Activated T-cell treated with anti-CD3 and anti-CD28 coated beads, Interleukin-2, amount 50 U/mL, for 4 hours (primary cell): ENCODE measurements at regions not wholly inside any gene's neighbourhood (a gene's known extent, or its start where the extent isn't known, plus 50 kb on each side); places are given as distances from the start of the nearest gene placed in this dataset.
"Not testable (repeated sequence)": the region's sequence is repeated elsewhere in the genome, so short reads cannot be mapped to it uniquely, and the experiment has no call there.

Source experiments
- ATAC-seq, 2 donors: fragments of 200-7000 bp; cut with Tn5 transposase; one replicate each; pipeline ENCODE4 v1.10.0; 2021
- DNase-seq: peaks from one replicate; pipeline ENCODE4 v3.0.0-alpha.2; 2020
- H3K27me3 Mint-ChIP-seq: one replicate; pipeline ENCODE4 v1.8.0; 2021; ENCODE audit warnings: low read depth, mixed read lengths
- H3K36me3 Mint-ChIP-seq: one replicate; pipeline ENCODE4 v1.8.0; 2022; ENCODE audit warnings: mixed read lengths; ENCODE audit not compliant: insufficient read depth
- H3K4me1 Mint-ChIP-seq: one replicate; pipeline ENCODE4 v1.8.0; 2021; ENCODE audit warnings: low read depth, mixed read lengths
- H3K4me3 Mint-ChIP-seq: one replicate; pipeline ENCODE4 v1.8.0; 2021; ENCODE audit warnings: mild to moderate bottlenecking, moderate library complexity, mixed read lengths
- H3K9me3 Mint-ChIP-seq: one replicate; pipeline ENCODE4 v1.8.0; 2021; ENCODE audit warnings: mixed read lengths

DNA sequence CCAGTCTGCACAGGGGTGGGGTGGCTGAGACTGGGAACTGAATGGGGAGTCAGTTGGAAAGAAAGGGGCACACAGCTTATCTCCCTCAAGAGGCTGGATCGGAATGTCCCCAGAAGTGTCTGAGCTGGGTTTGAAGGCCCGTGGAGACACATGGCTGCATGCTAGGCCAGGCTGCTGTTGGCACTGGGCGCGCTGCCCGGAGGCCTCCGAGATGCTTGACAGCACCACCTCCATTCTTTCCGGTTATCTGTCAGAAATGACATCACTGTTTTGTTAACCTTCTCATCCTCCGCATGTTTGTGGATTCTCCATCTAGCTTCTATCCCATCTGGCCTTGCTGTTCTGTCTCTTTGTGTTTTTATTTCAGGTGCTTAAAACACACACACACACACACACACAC, 85.5 kb downstream of the APIP start:
- Mint-ChIP-seq H3K4me3 (no peak overlapping the region), H3K4me1 (no peaks in the 10 kb centered on the region), H3K27me3 (no peaks in the 10 kb centered on the region), H3K36me3 (no peaks in the 10 kb centered on the region), H3K9me3 (no peaks in the 10 kb centered on the region)
- DNase-seq (no peak), ATAC-seq (no peak)

GRCh38 chr11:34830035-34830434, 86.1 kb downstream of the APIP start:
- Mint-ChIP-seq H3K9me3 (no peaks in the 10 kb centered on the region), H3K4me1 (no peaks in the 10 kb centered on the region), H3K4me3 (no peak overlapping the region), H3K36me3 (no peaks in the 10 kb centered on the region), H3K27me3 (no peaks in the 10 kb centered on the region)
- DNase-seq (no peak), ATAC-seq (no peak)

DNA sequence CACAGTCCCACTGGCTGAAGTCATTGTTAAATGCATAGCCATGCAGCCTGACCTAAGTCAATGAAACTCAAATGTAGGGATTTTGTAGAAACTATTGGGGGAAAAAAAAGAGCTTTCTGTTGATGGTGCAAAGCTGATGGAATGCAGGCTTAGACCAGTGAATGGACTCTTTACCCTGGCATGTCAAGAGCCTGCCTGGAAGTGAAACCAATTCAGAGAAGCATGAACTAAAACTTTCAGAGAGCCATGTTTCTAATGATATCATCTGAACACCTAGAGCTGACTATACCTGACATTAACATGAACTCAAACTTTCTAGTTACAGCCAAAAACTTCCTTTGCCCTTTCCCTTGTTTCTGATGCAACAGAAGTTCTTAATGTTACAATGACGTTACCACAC, 89.0 kb downstream of the APIP start:
- Mint-ChIP-seq H3K9me3 (no peaks in the 10 kb centered on the region), H3K4me1 (no peaks in the 10 kb centered on the region), H3K27me3 (peaks cover 3% of the 10 kb centered on the region), H3K36me3 (no peaks in the 10 kb centered on the region), H3K4me3 (no peak overlapping the region)
- DNase-seq (no peak), ATAC-seq (no peak)

DNA sequence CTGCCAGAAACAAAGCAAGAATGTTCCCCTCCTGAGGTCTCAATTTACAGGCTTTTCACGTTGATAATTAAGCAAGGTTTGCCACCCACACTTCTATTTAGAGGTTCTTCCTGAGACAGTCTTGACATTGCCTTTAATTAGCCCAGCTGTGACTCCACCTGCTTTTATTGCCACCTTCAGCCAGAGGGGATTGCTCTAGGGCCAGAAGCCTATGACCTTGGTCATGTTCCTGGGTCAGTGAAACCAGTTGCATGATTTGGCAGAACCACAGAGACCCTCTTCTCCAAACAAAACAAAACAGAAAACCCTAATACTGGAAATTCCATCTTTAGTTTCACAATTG, 89.8 kb downstream of the APIP start:
- Mint-ChIP-seq H3K36me3 (no peaks in the 10 kb centered on the region), H3K27me3 (peaks cover 3% of the 10 kb centered on the region), H3K4me1 (no peaks in the 10 kb centered on the region), H3K9me3 (no peaks in the 10 kb centered on the region), H3K4me3 (no peak overlapping the region)
- DNase-seq (no peak), ATAC-seq (no peak)

GRCh38 chr11:34825670-34826383, 90.4 kb downstream of the APIP start:
- Mint-ChIP-seq H3K9me3 (no peaks in the 10 kb centered on the region), H3K27me3 (peaks cover 3% of the 10 kb centered on the region)

DNA sequence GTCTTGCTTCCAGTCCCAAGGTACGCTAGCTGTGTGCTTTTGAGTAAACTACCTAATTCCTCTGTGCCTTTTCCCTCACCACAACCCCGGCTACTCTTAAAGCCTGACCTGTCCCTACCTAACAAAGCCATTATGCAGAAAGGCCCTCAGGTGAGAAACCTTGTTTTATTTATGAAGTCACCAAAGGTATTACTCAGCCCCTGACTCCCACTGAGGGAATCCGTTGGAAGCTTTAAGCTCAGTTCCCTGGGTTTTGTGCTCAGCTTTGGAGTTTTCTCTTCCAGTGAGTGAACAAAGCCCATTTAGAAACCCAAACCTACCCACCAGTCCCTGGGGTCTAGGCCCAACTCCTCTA, 90.9 kb downstream of the APIP start:
- H3K27me3 Mint-ChIP-seq, result peaks cover 3% of the 10 kb centered on the region
- ATAC-seq, result no peak
- DNase-seq, result no peak
- H3K4me3 Mint-ChIP-seq, result no peak overlapping the region
- H3K36me3 Mint-ChIP-seq, result no peaks in the 10 kb centered on the region
- peaks cover 2% of the 10 kb centered on the region for H3K4me1 Mint-ChIP-seq
- no peaks in the 10 kb centered on the region for H3K9me3 Mint-ChIP-seq

More at GRCh38 chr11:34825670-34826383, 90.4 kb downstream of the APIP start:
- DNase-seq, result no peak
- Mint-ChIP-seq H3K4me3 (no peak overlapping the region), H3K4me1 (no peaks in the 10 kb centered on the region), H3K36me3 (no peaks in the 10 kb centered on the region)
- no peak for ATAC-seq

DNA sequence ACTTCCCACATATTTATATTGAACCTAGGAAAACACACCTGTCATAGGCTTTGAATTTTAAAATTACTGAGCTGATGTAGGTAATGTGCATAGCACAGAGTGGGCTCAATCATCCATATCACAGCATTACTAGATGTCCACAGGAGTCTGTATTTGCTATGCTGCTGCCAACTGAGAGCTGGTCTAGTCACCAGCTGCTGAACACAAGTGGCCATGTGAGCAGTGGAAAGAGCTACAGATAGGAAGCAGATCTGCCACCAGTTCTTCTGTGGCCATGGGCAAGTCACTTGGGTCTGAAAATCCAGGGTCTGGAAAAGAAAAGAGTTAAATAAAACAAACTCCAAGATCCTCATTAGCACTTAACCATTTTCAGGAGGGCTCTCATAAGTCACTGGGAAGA, 91.8 kb downstream of the APIP start:
- Mint-ChIP-seq H3K36me3 (no peaks in the 10 kb centered on the region), H3K4me1 (peaks cover 9% of the 10 kb centered on the region), H3K9me3 (no peaks in the 10 kb centered on the region)

DNA sequence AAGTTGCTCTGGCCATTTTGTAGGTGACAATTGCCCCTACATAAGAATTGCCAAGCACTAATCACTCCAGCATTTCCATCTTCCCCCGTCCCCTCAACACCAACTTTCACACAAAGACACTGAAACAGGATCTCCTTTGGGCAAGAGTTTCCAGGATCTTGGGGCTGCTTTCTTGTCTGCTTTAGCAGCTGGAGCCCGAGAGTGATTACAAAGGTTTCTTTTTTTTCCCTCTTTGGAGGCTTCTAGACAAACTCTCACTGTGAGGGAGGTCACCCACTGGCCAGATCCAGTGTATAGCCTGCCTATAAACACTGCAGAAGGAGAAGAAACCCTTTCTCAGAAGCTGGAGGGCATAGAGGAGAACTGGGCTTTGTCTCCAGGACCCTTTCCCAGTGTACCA, 92.5 kb downstream of the APIP start:
- DNase-seq, result no peak

More for the DNA sequence above, 91.8 kb downstream of the APIP start:
- Mint-ChIP-seq H3K27me3 (peaks cover 3% of the 10 kb centered on the region), H3K4me3 (no peak overlapping the region)
- no peak for ATAC-seq
- no peak for DNase-seq

GRCh38 chr11:34823197-34823596, 93.0 kb downstream of the APIP start:
- no peak for DNase-seq
- no peak for ATAC-seq
- peaks cover 3% of the 10 kb centered on the region for H3K27me3 Mint-ChIP-seq
- peaks cover 9% of the 10 kb centered on the region for H3K4me1 Mint-ChIP-seq
- no peaks in the 10 kb centered on the region for H3K36me3 Mint-ChIP-seq
- H3K9me3 Mint-ChIP-seq, result no peaks in the 10 kb centered on the region
- H3K4me3 Mint-ChIP-seq, result no peak overlapping the region

More for the DNA sequence above, 92.5 kb downstream of the APIP start:
- H3K4me1 Mint-ChIP-seq, result peaks cover 9% of the 10 kb centered on the region
- no peaks in the 10 kb centered on the region for H3K36me3 Mint-ChIP-seq
- H3K27me3 Mint-ChIP-seq, result peaks cover 3% of the 10 kb centered on the region
- H3K9me3 Mint-ChIP-seq, result no peaks in the 10 kb centered on the region
- no peak overlapping the region for H3K4me3 Mint-ChIP-seq
- ATAC-seq, result no peak

- Mint-ChIP-seq H3K4me1 (peaks cover 9% of the 10 kb centered on the region), H3K36me3 (no peaks in the 10 kb centered on the region), H3K4me3 (no peak overlapping the region), H3K27me3 (peaks cover 3% of the 10 kb centered on the region), H3K9me3 (peaks cover 11% of the 10 kb centered on the region)
- no peak for DNase-seq
- ATAC-seq, result peak; percentile 21 to 40
These were observed 96.3 kb downstream of the APIP start for GRCh38 chr11:34819740-34820482.

DNA sequence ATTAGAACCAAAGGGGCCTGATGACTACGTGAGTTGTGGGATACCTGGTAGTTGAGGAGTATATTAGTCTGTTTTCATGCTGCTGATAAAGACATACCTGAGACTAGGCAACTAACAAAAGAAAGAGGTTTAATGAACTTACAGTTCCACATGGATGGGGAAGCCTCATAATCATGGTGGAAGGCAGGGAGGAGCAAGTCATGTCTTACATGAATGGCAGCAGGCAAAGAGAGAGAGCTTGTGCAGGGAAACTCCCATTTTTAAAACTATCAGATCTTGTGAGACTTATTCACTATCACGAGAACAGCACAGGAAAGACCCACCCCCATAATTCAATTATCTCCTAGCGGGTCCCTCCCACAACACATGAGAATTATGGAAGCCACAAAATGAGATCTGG, 98.4 kb downstream of the APIP start:
- not testable (repeated sequence) for H3K4me1 Mint-ChIP-seq, H3K4me3 Mint-ChIP-seq, H3K27me3 Mint-ChIP-seq, DNase-seq, H3K36me3 Mint-ChIP-seq, ATAC-seq
- peaks cover 17% of the 10 kb centered on the region for H3K9me3 Mint-ChIP-seq

DNA sequence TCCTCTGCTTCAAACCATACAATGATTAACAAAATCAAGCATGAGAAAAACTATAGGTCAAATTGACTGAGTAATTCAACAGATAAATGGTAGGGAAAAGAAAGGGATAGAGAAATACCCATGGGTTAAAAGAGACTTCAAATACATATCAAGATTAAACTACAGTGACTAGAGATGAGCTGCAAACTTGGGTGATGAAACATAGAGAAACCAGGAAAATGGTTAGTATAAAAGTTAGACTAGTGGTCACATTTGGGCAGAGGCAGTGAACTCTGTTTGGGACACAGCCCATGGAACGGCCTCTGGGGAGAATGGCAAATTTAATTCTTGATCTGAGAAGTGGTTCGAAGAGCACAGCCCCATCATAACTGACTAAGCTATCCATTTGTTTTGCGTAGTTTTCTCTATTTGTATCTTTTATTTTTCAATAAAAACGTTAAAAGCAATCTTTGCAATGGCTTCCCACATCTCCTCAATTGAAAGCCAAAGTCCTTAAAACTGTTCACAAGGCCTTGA, 99.4 kb downstream of the APIP start:
- Mint-ChIP-seq H3K9me3 (peaks cover 26% of the 10 kb centered on the region), H3K36me3 (peaks cover 2% of the 10 kb centered on the region), H3K4me1 (peaks cover 9% of the 10 kb centered on the region), H3K27me3 (peaks cover 2% of the 10 kb centered on the region), H3K4me3 (no peak overlapping the region)
- no peak for ATAC-seq
- no peak for DNase-seq

DNA sequence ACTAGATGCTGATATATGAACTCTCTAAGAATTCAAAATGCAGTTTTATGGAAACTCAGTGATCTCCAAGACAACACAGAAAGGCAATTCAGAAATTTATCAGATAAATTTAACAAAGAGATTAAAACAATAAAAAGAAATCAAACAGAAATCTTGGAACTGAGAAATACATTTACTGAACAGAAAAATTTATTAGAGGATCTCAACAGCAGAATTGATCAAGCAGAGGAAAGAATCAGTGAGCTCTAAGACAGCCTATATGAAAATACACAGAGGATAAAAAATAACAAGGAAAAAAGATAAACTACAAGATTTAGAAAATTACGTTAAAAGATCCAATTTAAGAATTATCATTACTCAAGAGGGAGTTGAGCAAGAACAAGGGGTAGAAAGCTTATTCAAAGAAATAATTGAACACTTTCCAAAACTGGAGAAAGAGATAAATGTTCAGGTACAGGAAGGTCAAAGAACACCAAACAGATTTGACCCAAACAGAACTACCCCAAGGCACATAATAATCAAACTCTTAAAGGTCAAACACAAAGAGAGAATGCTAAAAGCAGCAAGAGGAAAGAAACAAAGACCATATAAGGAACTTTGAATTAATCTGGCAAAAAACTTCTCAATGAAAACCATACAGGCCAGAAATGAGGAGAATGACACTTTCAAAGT, 103.1 kb downstream of the APIP start:
- H3K4me1 Mint-ChIP-seq, result no peaks in the 10 kb centered on the region
- peaks cover 2% of the 10 kb centered on the region for H3K36me3 Mint-ChIP-seq
- DNase-seq (no peak), ATAC-seq (no peak)
- H3K4me3 Mint-ChIP-seq, result no peak overlapping the region
- peaks cover 47% of the 10 kb centered on the region for H3K9me3 Mint-ChIP-seq
- H3K27me3 Mint-ChIP-seq, result peaks cover 6% of the 10 kb centered on the region

GRCh38 chr11:34811858-34812257, 104.3 kb downstream of the APIP start:
- ATAC-seq (no peak), DNase-seq (no peak)
- Mint-ChIP-seq H3K4me3 (no peak overlapping the region), H3K4me1 (no peaks in the 10 kb centered on the region), H3K36me3 (peaks cover 2% of the 10 kb centered on the region), H3K9me3 (peaks cover 40% of the 10 kb centered on the region), H3K27me3 (peaks cover 15% of the 10 kb centered on the region)
